GM12878 (cell line): ENCODE measurements at regions not wholly inside any gene's neighbourhood (a gene's known extent, or its start where the extent isn't known, plus 50 kb on each side); places are given as distances from the start of the nearest gene placed in this dataset.

Source experiments
- ATAC-seq: fragments of 200-7000 bp; cut with Tn5 transposase; 3 replicates; pipeline ENCODE4 v1.9.1; 2020; ENCODE audit warnings: mild to moderate bottlenecking, moderate library complexity
- BruUV-seq: library from RNA; stranded (reverse); fragments of 400-500 nt; replicated peaks from 2 replicates; lab custom pipeline; 2021; lab: Mats Ljungman, UMichigan
- CTCF ChIA-PET: fragments of 300-600 bp; sonication (Branson Sonifier 250); formaldehyde crosslinking; extraction: SDS; loops from one replicate; lab custom pipeline; 2021; ENCODE audit warnings: inconsistent platforms; lab: Yijun Ruan, JAX
- POLR2A ChIA-PET: fragments of 350-600 bp; formaldehyde crosslinking; extraction: SDS; loops from one replicate; lab custom pipeline; 2021; ENCODE audit warnings: inconsistent platforms; lab: Charles Lee
- RAD21 ChIA-PET: fragments of 300-600 bp; sonication (Branson Sonifier 250); formaldehyde crosslinking; loops from one replicate; lab custom pipeline; 2023; ENCODE audit warnings: antibody characterized with exemption; ENCODE audit not compliant: unreplicated experiment; lab: Charles Lee
- SMC1A ChIA-PET: fragments of 300-600 bp; sonication (Branson Sonifier 250); formaldehyde crosslinking; loops from one replicate; lab custom pipeline; 2023; ENCODE audit not compliant: unreplicated experiment, uncharacterized antibody; lab: Charles Lee
- DNase-seq: peaks from one replicate; pipeline ENCODE4 v3.0.0-alpha.2; 2011; ENCODE audit warnings: low read depth, low spot score
- FAIRE-seq: peaks from 3 replicates; lab custom pipeline; 2011; peaks lifted over from hg19 to GRCh38; lab: Jason Lieb, UNC
- H2AFZ ChIP-seq: 2 replicates; pipeline ENCODE4 v1.6.0; 2011; ENCODE audit warnings: low read depth, low read length, control low read depth; ENCODE audit not compliant: control insufficient read depth
- H3K27ac ChIP-seq: 2 replicates; pipeline ENCODE4 v1.5.1; 2011; ENCODE audit warnings: control low read depth; ENCODE audit not compliant: control insufficient read depth, insufficient read depth
- H3K27me3 ChIP-seq, 2 experiments: replicated peaks in 1 of 2; 2 replicates each; pipeline versions ENCODE4 v1.6.0 to v1.6.1; 2011; ENCODE audit warnings: low read length in 1 of 2; ENCODE audit not compliant: control insufficient read depth in 2 of 2, insufficient read depth in 2 of 2
- H3K36me3 ChIP-seq, 2 experiments: 2 replicates each; pipeline ENCODE4 v1.5.1; 2011; ENCODE audit warnings: low read length in 1 of 2; ENCODE audit not compliant: control insufficient read depth in 2 of 2, insufficient read depth in 2 of 2
- H3K4me1 ChIP-seq: 2 replicates; pipeline ENCODE4 v1.6.1; 2011; ENCODE audit warnings: mild to moderate bottlenecking, low read length, moderate library complexity, mixed read lengths; ENCODE audit not compliant: control insufficient read depth, insufficient read depth
- H3K4me2 ChIP-seq: 2 replicates; pipeline ENCODE4 v1.6.0; 2011; ENCODE audit warnings: control low read depth; ENCODE audit not compliant: control insufficient read depth, insufficient read depth
- H3K4me3 ChIP-seq: fragments of 200-600 bp; sonication (generic); 2 replicates; pipeline ENCODE4 v1.5.1; 2016
- H3K79me2 ChIP-seq: 2 replicates; pipeline ENCODE4 v1.6.0; 2011; ENCODE audit warnings: low read length; ENCODE audit not compliant: control insufficient read depth, insufficient read depth
- H3K9ac ChIP-seq: 2 replicates; pipeline ENCODE4 v1.8.0; 2011; ENCODE audit warnings: low read length, control low read depth, mixed read lengths; ENCODE audit not compliant: control insufficient read depth, insufficient read depth
- H3K9me3 ChIP-seq: replicated peaks from 3 replicates; pipeline ENCODE4 v1.5.1; 2011; ENCODE audit warnings: mild to moderate bottlenecking, low read length; ENCODE audit not compliant: control insufficient read depth, insufficient read depth
- H4K20me1 ChIP-seq: 2 replicates; pipeline ENCODE4 v1.6.0; 2011; ENCODE audit not compliant: control insufficient read depth, insufficient read depth
- FOXK2 ChIP-seq: fragments of 450-650 bp; IDR thresholded peaks from 2 replicates; pipeline ENCODE4 v1.6.1; 2017; ENCODE audit warnings: mild to moderate bottlenecking, moderate library complexity
- KAT2A ChIP-seq: conservative IDR thresholded peaks from 2 replicates; pipeline ENCODE4 v1.6.1; 2011; ENCODE audit warnings: low read depth, low read length; ENCODE audit not compliant: control insufficient read depth
- MTA2 ChIP-seq: fragments of 450-650 bp; IDR thresholded peaks from 2 replicates; pipeline ENCODE4 v1.6.1; 2016; ENCODE audit warnings: low read depth, mild to moderate bottlenecking, moderate library complexity
- NFYA ChIP-seq: IDR thresholded peaks from 2 replicates; pipeline ENCODE4 v1.6.1; 2011; ENCODE audit warnings: low read depth, mild to moderate bottlenecking, low read length, improper control_type of control experiment, borderline replicate concordance
- NFYB ChIP-seq: IDR thresholded peaks from 2 replicates; pipeline ENCODE4 v1.6.1; 2011; ENCODE audit warnings: low read depth, mild to moderate bottlenecking, low read length, improper control_type of control experiment, moderate library complexity; ENCODE audit not compliant: insufficient read depth
- PAX5 ChIP-seq: IDR thresholded peaks from 2 replicates; pipeline ENCODE4 v1.6.1; 2011; ENCODE audit warnings: low read depth, low read length, borderline replicate concordance
- RAD21 ChIP-seq: IDR thresholded peaks from 2 replicates; pipeline ENCODE4 v1.6.1; 2011; ENCODE audit warnings: mild to moderate bottlenecking, low read depth, low read length, moderate library complexity; ENCODE audit not compliant: insufficient read depth
- RUNX3 ChIP-seq: IDR thresholded peaks from 2 replicates; pipeline ENCODE4 v1.6.1; 2012; ENCODE audit warnings: low read length, inconsistent platforms
- SUPT20H ChIP-seq: IDR thresholded peaks from 2 replicates; pipeline ENCODE4 v1.6.1; 2011; ENCODE audit warnings: low read depth, mild to moderate bottlenecking, low read length, moderate library complexity, borderline replicate concordance; ENCODE audit not compliant: control insufficient read depth
- WGBS: methylation state at CpG from one replicate; pipeline ENCODE4 v1.1.6; 2016; ENCODE audit warnings: low lambda C conversion rate; ENCODE audit not compliant: insufficient replicate concordance, insufficient coverage; ENCODE audit errors: missing lambda C conversion rate; 5-methylcytosine and 5-hydroxymethylcytosine counted together
- in situ Hi-C: fragments of 300-500 bp; cut with MboI; formaldehyde crosslinking; loops from 9 replicates; pipeline ENCODE4 v1.14.3; 2018; ENCODE audit warnings: mixed read lengths
- intact Hi-C: fragments of 100-400 bp; cut with micrococcal nuclease; formaldehyde crosslinking; loops from one replicate; pipeline ENCODE4 v1.14.2; 2022; ENCODE audit not compliant: unreplicated experiment
- TF ChIP-seq, protein P1 (sequence below): fragments of 450-650 bp; IDR thresholded peaks from 2 replicates; pipeline ENCODE4 v1.6.1; 2017; ENCODE audit warnings: antibody characterized with exemption, mild to moderate bottlenecking, moderate library complexity
- TF ChIP-seq, protein P2 (sequence below): fragments of 450-650 bp; formaldehyde crosslinking; IDR thresholded peaks from 2 replicates; pipeline ENCODE4 v1.5.0; 2022; ENCODE audit warnings: mild to moderate bottlenecking, missing genetic modification characterization
- TF ChIP-seq, protein P3 (sequence below): IDR thresholded peaks from 2 replicates; pipeline ENCODE4 v1.6.1; 2011; ENCODE audit warnings: borderline replicate concordance, low read depth, mild to moderate bottlenecking, moderate library complexity, low read length; ENCODE audit not compliant: insufficient read depth, poor library complexity, severe bottlenecking

DNA sequence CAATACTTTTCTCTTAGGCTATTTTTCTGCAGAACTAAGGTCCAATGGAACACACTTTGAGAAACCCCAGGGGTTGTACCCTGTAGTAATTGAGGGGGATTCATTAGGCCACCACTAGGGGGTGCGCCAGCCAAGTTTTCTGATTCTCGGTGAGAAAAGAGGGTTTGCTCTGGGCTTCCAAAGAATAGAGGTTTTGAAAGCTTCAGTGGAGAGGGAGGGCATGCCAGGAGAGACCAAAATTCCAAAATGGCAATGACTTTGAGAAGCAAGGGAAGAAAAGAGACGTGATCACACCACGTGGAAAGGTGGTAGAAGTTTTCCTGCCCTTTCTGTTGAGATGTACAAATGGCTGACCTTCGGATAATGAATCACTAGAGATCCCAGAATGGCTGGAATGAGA, 323.3 kb downstream of the RPS6KC1 start:
- Histone ChIP-seq H3K9ac (no peak overlapping the region), H3K79me2 (no peaks in the 10 kb centered on the region), H3K27me3 (no peaks in the 10 kb centered on the region), H3K27ac (no peak overlapping the region), H3K4me2 (no peak overlapping the region), H3K9me3 (no peaks in the 10 kb centered on the region), H4K20me1 (no peaks in the 10 kb centered on the region), H3K4me3 (no peak overlapping the region), H2AFZ (no peak overlapping the region), H3K36me3 (no peaks in the 10 kb centered on the region), H3K4me1 (no peaks in the 10 kb centered on the region)
- ChIA-PET RAD21 (no interaction called here), POLR2A (no interaction called here), CTCF (interaction anchor here (0.6 to 2.9 kb wide), 6 partner anchors 24 to 872 kb away, joined by 3 to 10 read pairs (median 3); no protein-coding TSS in a partner anchor), SMC1A (interaction anchor here (1.2 kb wide), 1 partner anchor 752 kb away, joined by 3 read pairs; no protein-coding TSS in a partner anchor)
- WGBS: 20% methylated on average over 5 of the region's 5 CpGs
- ATAC-seq: peak; percentile 96
- no peak for DNase-seq
- FAIRE-seq: peak; percentile 23
- intact Hi-C loops: loop anchor here (1.0 to 10.0 kb wide), 4 partner anchors 252 to 954 kb away; no protein-coding TSS in a partner anchor
- in situ Hi-C loops: loop anchor here (5.0 to 10.0 kb wide), 2 partner anchors 748 to 960 kb away; no protein-coding TSS in a partner anchor
- no TSS peak for BruUV-seq
- TF ChIP-seq NFYA (no peak), SUPT20H (no peak), RAD21 (peak; percentile 86), FOXK2 (no peak), RUNX3 (no peak), NFYB (no peak), PAX5 (no peak), MTA2 (no peak), KAT2A (no peak)
- TF ChIP-seq, protein P1, sequence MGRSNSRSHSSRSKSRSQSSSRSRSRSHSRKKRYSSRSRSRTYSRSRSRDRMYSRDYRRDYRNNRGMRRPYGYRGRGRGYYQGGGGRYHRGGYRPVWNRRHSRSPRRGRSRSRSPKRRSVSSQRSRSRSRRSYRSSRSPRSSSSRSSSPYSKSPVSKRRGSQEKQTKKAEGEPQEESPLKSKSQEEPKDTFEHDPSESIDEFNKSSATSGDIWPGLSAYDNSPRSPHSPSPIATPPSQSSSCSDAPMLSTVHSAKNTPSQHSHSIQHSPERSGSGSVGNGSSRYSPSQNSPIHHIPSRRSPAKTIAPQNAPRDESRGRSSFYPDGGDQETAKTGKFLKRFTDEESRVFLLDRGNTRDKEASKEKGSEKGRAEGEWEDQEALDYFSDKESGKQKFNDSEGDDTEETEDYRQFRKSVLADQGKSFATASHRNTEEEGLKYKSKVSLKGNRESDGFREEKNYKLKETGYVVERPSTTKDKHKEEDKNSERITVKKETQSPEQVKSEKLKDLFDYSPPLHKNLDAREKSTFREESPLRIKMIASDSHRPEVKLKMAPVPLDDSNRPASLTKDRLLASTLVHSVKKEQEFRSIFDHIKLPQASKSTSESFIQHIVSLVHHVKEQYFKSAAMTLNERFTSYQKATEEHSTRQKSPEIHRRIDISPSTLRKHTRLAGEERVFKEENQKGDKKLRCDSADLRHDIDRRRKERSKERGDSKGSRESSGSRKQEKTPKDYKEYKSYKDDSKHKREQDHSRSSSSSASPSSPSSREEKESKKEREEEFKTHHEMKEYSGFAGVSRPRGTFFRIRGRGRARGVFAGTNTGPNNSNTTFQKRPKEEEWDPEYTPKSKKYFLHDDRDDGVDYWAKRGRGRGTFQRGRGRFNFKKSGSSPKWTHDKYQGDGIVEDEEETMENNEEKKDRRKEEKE: no peak
- TF ChIP-seq, protein P2, sequence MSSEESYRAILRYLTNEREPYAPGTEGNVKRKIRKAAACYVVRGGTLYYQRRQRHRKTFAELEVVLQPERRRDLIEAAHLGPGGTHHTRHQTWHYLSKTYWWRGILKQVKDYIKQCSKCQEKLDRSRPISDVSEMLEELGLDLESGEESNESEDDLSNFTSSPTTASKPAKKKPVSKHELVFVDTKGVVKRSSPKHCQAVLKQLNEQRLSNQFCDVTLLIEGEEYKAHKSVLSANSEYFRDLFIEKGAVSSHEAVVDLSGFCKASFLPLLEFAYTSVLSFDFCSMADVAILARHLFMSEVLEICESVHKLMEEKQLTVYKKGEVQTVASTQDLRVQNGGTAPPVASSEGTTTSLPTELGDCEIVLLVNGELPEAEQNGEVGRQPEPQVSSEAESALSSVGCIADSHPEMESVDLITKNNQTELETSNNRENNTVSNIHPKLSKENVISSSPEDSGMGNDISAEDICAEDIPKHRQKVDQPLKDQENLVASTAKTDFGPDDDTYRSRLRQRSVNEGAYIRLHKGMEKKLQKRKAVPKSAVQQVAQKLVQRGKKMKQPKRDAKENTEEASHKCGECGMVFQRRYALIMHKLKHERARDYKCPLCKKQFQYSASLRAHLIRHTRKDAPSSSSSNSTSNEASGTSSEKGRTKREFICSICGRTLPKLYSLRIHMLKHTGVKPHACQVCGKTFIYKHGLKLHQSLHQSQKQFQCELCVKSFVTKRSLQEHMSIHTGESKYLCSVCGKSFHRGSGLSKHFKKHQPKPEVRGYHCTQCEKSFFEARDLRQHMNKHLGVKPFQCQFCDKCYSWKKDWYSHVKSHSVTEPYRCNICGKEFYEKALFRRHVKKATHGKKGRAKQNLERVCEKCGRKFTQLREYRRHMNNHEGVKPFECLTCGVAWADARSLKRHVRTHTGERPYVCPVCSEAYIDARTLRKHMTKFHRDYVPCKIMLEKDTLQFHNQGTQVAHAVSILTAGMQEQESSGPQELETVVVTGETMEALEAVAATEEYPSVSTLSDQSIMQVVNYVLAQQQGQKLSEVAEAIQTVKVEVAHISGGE (CRISPR knock-in tag): no peak
- TF ChIP-seq, protein P3, sequence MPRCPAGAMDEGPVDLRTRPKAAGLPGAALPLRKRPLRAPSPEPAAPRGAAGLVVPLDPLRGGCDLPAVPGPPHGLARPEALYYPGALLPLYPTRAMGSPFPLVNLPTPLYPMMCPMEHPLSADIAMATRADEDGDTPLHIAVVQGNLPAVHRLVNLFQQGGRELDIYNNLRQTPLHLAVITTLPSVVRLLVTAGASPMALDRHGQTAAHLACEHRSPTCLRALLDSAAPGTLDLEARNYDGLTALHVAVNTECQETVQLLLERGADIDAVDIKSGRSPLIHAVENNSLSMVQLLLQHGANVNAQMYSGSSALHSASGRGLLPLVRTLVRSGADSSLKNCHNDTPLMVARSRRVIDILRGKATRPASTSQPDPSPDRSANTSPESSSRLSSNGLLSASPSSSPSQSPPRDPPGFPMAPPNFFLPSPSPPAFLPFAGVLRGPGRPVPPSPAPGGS: no peak
